ENCODE measurements at regions not wholly inside any gene's neighbourhood (a gene's known extent, or its start where the extent isn't known, plus 50 kb on each side); places are given as distances from the start of the nearest gene placed in this dataset.

- Mint-ChIP-seq H3K27me3 (ENCODE audit: unreplicated experiment) (peaks cover 82% of the 10 kb centered on the region), H3K4me3 (ENCODE audit: low read depth, unreplicated experiment) (no peak overlapping the region), H3K9me3 (ENCODE audit: low read depth, unreplicated experiment) (no peaks in the 10 kb centered on the region), H3K4me1 (ENCODE audit: low read depth, unreplicated experiment) (no peaks in the 10 kb centered on the region), H3K27ac (ENCODE audit: unreplicated experiment) (no peak overlapping the region), H3K36me3 (ENCODE audit: insufficient read depth, unreplicated experiment) (no peaks in the 10 kb centered on the region)
- DNase-seq, result no peak
- TF ChIP-seq, protein P1, sequence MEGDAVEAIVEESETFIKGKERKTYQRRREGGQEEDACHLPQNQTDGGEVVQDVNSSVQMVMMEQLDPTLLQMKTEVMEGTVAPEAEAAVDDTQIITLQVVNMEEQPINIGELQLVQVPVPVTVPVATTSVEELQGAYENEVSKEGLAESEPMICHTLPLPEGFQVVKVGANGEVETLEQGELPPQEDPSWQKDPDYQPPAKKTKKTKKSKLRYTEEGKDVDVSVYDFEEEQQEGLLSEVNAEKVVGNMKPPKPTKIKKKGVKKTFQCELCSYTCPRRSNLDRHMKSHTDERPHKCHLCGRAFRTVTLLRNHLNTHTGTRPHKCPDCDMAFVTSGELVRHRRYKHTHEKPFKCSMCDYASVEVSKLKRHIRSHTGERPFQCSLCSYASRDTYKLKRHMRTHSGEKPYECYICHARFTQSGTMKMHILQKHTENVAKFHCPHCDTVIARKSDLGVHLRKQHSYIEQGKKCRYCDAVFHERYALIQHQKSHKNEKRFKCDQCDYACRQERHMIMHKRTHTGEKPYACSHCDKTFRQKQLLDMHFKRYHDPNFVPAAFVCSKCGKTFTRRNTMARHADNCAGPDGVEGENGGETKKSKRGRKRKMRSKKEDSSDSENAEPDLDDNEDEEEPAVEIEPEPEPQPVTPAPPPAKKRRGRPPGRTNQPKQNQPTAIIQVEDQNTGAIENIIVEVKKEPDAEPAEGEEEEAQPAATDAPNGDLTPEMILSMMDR (IDR thresholded peaks at IDR 0.05; ENCODE audit: unreplicated experiment), result no peak
- CTCF ChIA-PET, result interaction anchor here (1.1 kb wide), 1 partner anchor 215 kb away, joined by 3 read pairs; no protein-coding TSS in a partner anchor
- no TSS peak for BruUV-seq (replicated peaks)
- intact Hi-C loops (cut with micrococcal nuclease; ENCODE audit: unreplicated experiment), result no loop called here
Observed at GRCh38 chr1:38287036-38287435, 240.4 kb upstream of the POU3F1 start.

- no TSS peak for BruUV-seq (replicated peaks)
- intact Hi-C loops (cut with micrococcal nuclease; ENCODE audit: unreplicated experiment), result no loop called here
- Mint-ChIP-seq H3K4me3 (ENCODE audit: low read depth, unreplicated experiment) (no peak overlapping the region), H3K9me3 (ENCODE audit: low read depth, unreplicated experiment) (no peaks in the 10 kb centered on the region), H3K27ac (ENCODE audit: unreplicated experiment) (no peak overlapping the region), H3K4me1 (ENCODE audit: low read depth, unreplicated experiment) (no peaks in the 10 kb centered on the region), H3K27me3 (ENCODE audit: unreplicated experiment) (peaks cover 82% of the 10 kb centered on the region), H3K36me3 (ENCODE audit: insufficient read depth, unreplicated experiment) (no peaks in the 10 kb centered on the region)
- TF ChIP-seq, protein P1 (IDR thresholded peaks at IDR 0.05; ENCODE audit: unreplicated experiment), result no peak
- no peak for DNase-seq
- CTCF ChIA-PET, result no interaction called here
Observed at GRCh38 chr1:38285807-38286530, 239.4 kb upstream of the POU3F1 start.

- no TSS peak for BruUV-seq (replicated peaks)
- TF ChIP-seq, protein P1 (IDR thresholded peaks at IDR 0.05; ENCODE audit: unreplicated experiment), result no peak
- no peaks in the 10 kb centered on the region for H3K4me1 Mint-ChIP-seq (ENCODE audit: low read depth, unreplicated experiment)
- no peaks in the 10 kb centered on the region for H3K9me3 Mint-ChIP-seq (ENCODE audit: low read depth, unreplicated experiment)
- no peak overlapping the region for H3K4me3 Mint-ChIP-seq (ENCODE audit: low read depth, unreplicated experiment)
- no peak for DNase-seq
- H3K27me3 Mint-ChIP-seq (ENCODE audit: unreplicated experiment), result peaks cover 82% of the 10 kb centered on the region
- intact Hi-C loops (cut with micrococcal nuclease; ENCODE audit: unreplicated experiment), result no loop called here
- CTCF ChIA-PET, result interaction anchor here (0.8 kb wide), 1 partner anchor 9 kb away, joined by 10 read pairs; no protein-coding TSS in a partner anchor
- H3K36me3 Mint-ChIP-seq (ENCODE audit: insufficient read depth, unreplicated experiment), result no peaks in the 10 kb centered on the region
- H3K27ac Mint-ChIP-seq (ENCODE audit: unreplicated experiment), result no peak overlapping the region
Observed at GRCh38 chr1:38284953-38285352, 238.4 kb upstream of the POU3F1 start.

DNA sequence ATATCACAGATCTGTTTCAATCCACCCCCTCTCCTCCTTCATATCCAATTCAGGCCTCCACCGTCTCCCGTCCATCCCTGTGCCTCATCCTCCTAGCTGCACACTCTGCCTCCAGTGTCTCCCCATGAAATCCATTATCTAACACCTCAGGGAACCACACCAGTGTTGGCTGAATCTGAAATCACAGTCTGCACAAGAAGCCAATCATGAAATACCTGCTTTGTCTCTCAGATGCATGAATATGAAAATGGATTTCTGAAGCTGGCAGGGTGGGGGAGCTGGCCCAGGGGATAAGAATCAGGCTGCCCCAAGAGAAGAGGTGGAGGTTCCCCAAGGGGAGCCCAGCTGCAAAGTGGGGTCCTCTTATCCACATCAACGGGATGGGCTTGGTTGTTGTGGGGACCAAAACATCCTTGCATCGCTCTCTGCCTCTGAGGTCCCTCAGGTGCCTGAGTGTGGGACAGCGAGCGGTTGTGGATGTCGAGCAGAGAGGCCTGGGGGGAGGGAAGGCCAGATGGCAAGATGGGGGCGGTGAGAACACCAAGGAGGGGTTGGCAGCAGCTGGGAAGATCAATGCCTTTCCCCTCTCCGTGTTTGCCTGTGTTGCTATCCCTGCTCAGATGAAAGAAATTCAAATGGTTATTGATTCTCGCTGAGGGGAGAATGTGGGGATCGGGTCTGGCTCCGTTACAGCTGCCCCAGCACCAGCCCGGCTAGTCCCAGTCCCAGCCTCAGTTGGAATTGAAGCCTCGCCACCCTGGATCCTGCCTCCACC lies 237.3 kb upstream of the POU3F1 start:
- Mint-ChIP-seq H3K27ac (ENCODE audit: unreplicated experiment) (no peak overlapping the region), H3K9me3 (ENCODE audit: low read depth, unreplicated experiment) (peaks cover 4% of the 10 kb centered on the region), H3K4me3 (ENCODE audit: low read depth, unreplicated experiment) (no peak overlapping the region), H3K36me3 (ENCODE audit: insufficient read depth, unreplicated experiment) (no peaks in the 10 kb centered on the region), H3K4me1 (ENCODE audit: low read depth, unreplicated experiment) (no peaks in the 10 kb centered on the region), H3K27me3 (ENCODE audit: unreplicated experiment) (peaks cover 82% of the 10 kb centered on the region)
- TF ChIP-seq, protein P1 (IDR thresholded peaks at IDR 0.05; ENCODE audit: unreplicated experiment), result no peak
- BruUV-seq (replicated peaks), result no TSS peak
- CTCF ChIA-PET, result interaction anchor here (1.3 kb wide), 1 partner anchor 9 kb away, joined by 3 read pairs; no protein-coding TSS in a partner anchor
- intact Hi-C loops (cut with micrococcal nuclease; ENCODE audit: unreplicated experiment), result no loop called here
- DNase-seq, result no peak

Measured in Calu3 (cell line).